ENCODE measurements at regions not wholly inside any gene's neighbourhood (a gene's known extent, or its start where the extent isn't known, plus 50 kb on each side); places are given as distances from the start of the nearest gene placed in this dataset.

- TF ChIP-seq ZBTB43 (CRISPR knock-in tag; IDR thresholded peaks at IDR 0.05): no peak
- no peak for TF ChIP-seq ZNF281 (CRISPR knock-in tag; IDR thresholded peaks at IDR 0.05)
- no peak for TF ChIP-seq NFE2L1 (CRISPR knock-in tag; IDR thresholded peaks at IDR 0.05)
- no peak for TF ChIP-seq GRHL2 (CRISPR knock-in tag; IDR thresholded peaks at IDR 0.05; ENCODE audit: insufficient replicate concordance, severe bottlenecking)
- TF ChIP-seq MAX (CRISPR knock-in tag; IDR thresholded peaks at IDR 0.05): no peak
- TF ChIP-seq ZNF416 (CRISPR knock-in tag; IDR thresholded peaks at IDR 0.05): no peak
- no peak for TF ChIP-seq TEAD4 (CRISPR knock-in tag; IDR thresholded peaks at IDR 0.05)
- TF ChIP-seq JUN (CRISPR knock-in tag; IDR thresholded peaks at IDR 0.05): no peak
These were observed 637.1 kb upstream of the CCNG1 start (continued) for GRCh38 chr5:162800301-162800700.

GRCh38 chr5:162801235-162801634, 636.2 kb upstream of the CCNG1 start:
- peaks cover 12% of the 10 kb centered on the region for H3K9me3 Mint-ChIP-seq
- H3K27ac Mint-ChIP-seq: no peak overlapping the region
- no peaks in the 10 kb centered on the region for H3K27me3 Mint-ChIP-seq (ENCODE audit: low read depth)
- H3K36me3 Mint-ChIP-seq: no peaks in the 10 kb centered on the region
- ChIA-PET POLR2A (interaction anchor here (0.5 kb wide), 1 partner anchor 114 kb away, joined by 7 read pairs; no protein-coding TSS in a partner anchor), CTCF (no interaction called here)
- DNase-seq (ENCODE audit: low spot score) (no peak), ATAC-seq (no peak)
- no peak for TF ChIP-seq MAX (CRISPR knock-in tag; IDR thresholded peaks at IDR 0.05)
- TF ChIP-seq JUN (CRISPR knock-in tag; IDR thresholded peaks at IDR 0.05): no peak
- no peak for TF ChIP-seq SMAD3 (CRISPR knock-in tag; IDR thresholded peaks at IDR 0.05; ENCODE audit: borderline replicate concordance)
- TF ChIP-seq ZMAT4 (CRISPR knock-in tag; IDR thresholded peaks at IDR 0.05): no peak
- TF ChIP-seq NFATC4 (CRISPR knock-in tag; IDR thresholded peaks at IDR 0.05): no peak
- TF ChIP-seq USF1 (CRISPR knock-in tag; IDR thresholded peaks at IDR 0.05): no peak
- TF ChIP-seq ZNF263 (CRISPR knock-in tag; IDR thresholded peaks at IDR 0.05; ENCODE audit: low read depth): no peak
- TF ChIP-seq ZNF671 (CRISPR knock-in tag; IDR thresholded peaks at IDR 0.05): no peak
- no peak for TF ChIP-seq PRDM15 (CRISPR knock-in tag; IDR thresholded peaks at IDR 0.05)
- no peak for TF ChIP-seq MXD4 (CRISPR knock-in tag; IDR thresholded peaks at IDR 0.05; ENCODE audit: borderline replicate concordance)
- no peak overlapping the region for H3K4me3 Mint-ChIP-seq
- peaks cover 7% of the 10 kb centered on the region; the same call in 1 of the 2 replicates for H3K4me1 Mint-ChIP-seq

All from WTC11 (cell line).